ENCODE measurements at regions not wholly inside any gene's neighbourhood (a gene's known extent, or its start where the extent isn't known, plus 50 kb on each side); places are given as distances from the start of the nearest gene placed in this dataset.

- Histone ChIP-seq H4K20me1 (ENCODE audit: control insufficient read depth, insufficient read depth, low read depth, low read length) (no peaks in the 10 kb centered on the region), H3K9me2 (replicated peaks; ENCODE audit: control insufficient read depth, low read length) (no peaks in the 10 kb centered on the region), H3K4me1 (ENCODE audit: control insufficient read depth, low read length) (no peaks in the 10 kb centered on the region), H3K4me2 (ENCODE audit: low read length) (no peak overlapping the region), H3K79me2 (ENCODE audit: control insufficient read depth, low read length) (no peaks in the 10 kb centered on the region), H3K27me3 (ENCODE audit: control insufficient read depth, low read length) (no peaks in the 10 kb centered on the region), H3F3A (ENCODE audit: control insufficient read depth, insufficient read depth) (no peaks in the 10 kb centered on the region), H3K27ac (ENCODE audit: low read depth, low read length) (no peak overlapping the region), H3K4me3 (ENCODE audit: low read length) (no peak overlapping the region), H3K9me3 (ENCODE audit: control insufficient read depth, insufficient read depth, low read length) (no peaks in the 10 kb centered on the region), H3K36me3 (ENCODE audit: control insufficient read depth, low read length) (no peaks in the 10 kb centered on the region)
- no peak for TF ChIP-seq CTCF (IDR thresholded peaks at IDR 0.05; ENCODE audit: low read depth, low read length, poor library complexity, severe bottlenecking)
- no peak for TF ChIP-seq EZH2phosphoT487 (IDR thresholded peaks at IDR 0.05; ENCODE audit: borderline replicate concordance, low read length)
These were observed 314.6 kb upstream of the PLD5 start for GRCh38 chr1:242839101-242839500.

GRCh38 chr1:242836423-242836822 lies 311.9 kb upstream of the PLD5 start:
- Histone ChIP-seq H3K27ac (ENCODE audit: low read depth, low read length) (no peak overlapping the region), H4K20me1 (ENCODE audit: control insufficient read depth, insufficient read depth, low read depth, low read length) (no peaks in the 10 kb centered on the region), H3K4me3 (ENCODE audit: low read length) (no peak overlapping the region), H3K79me2 (ENCODE audit: control insufficient read depth, low read length) (no peaks in the 10 kb centered on the region), H3K36me3 (ENCODE audit: control insufficient read depth, low read length) (no peaks in the 10 kb centered on the region), H3K9me3 (ENCODE audit: control insufficient read depth, insufficient read depth, low read length) (no peaks in the 10 kb centered on the region), H3K4me2 (ENCODE audit: low read length) (no peak overlapping the region), H3K27me3 (ENCODE audit: control insufficient read depth, low read length) (no peaks in the 10 kb centered on the region), H3F3A (ENCODE audit: control insufficient read depth, insufficient read depth) (no peaks in the 10 kb centered on the region), H3K9me2 (replicated peaks; ENCODE audit: control insufficient read depth, low read length) (no peaks in the 10 kb centered on the region), H3K4me1 (ENCODE audit: control insufficient read depth, low read length) (no peaks in the 10 kb centered on the region)
- TF ChIP-seq EZH2phosphoT487 (IDR thresholded peaks at IDR 0.05; ENCODE audit: borderline replicate concordance, low read length): no peak
- no peak for TF ChIP-seq CTCF (IDR thresholded peaks at IDR 0.05; ENCODE audit: low read depth, low read length, poor library complexity, severe bottlenecking)

- no peaks in the 10 kb centered on the region for H4K20me1 ChIP-seq (ENCODE audit: control insufficient read depth, insufficient read depth, low read depth, low read length)
- no peaks in the 10 kb centered on the region for H3K27me3 ChIP-seq (ENCODE audit: control insufficient read depth, low read length)
- no peaks in the 10 kb centered on the region for H3K9me3 ChIP-seq (ENCODE audit: control insufficient read depth, insufficient read depth, low read length)
- H3F3A ChIP-seq (ENCODE audit: control insufficient read depth, insufficient read depth): no peaks in the 10 kb centered on the region
- H3K4me1 ChIP-seq (ENCODE audit: control insufficient read depth, low read length): no peaks in the 10 kb centered on the region
- H3K9me2 ChIP-seq (replicated peaks; ENCODE audit: control insufficient read depth, low read length): no peaks in the 10 kb centered on the region
- H3K4me2 ChIP-seq (ENCODE audit: low read length): no peak overlapping the region
- no peaks in the 10 kb centered on the region for H3K36me3 ChIP-seq (ENCODE audit: control insufficient read depth, low read length)
- H3K27ac ChIP-seq (ENCODE audit: low read depth, low read length): no peak overlapping the region
- H3K79me2 ChIP-seq (ENCODE audit: control insufficient read depth, low read length): no peaks in the 10 kb centered on the region
- TF ChIP-seq EZH2phosphoT487 (IDR thresholded peaks at IDR 0.05; ENCODE audit: borderline replicate concordance, low read length): no peak
- no peak for TF ChIP-seq CTCF (IDR thresholded peaks at IDR 0.05; ENCODE audit: low read depth, low read length, poor library complexity, severe bottlenecking)
- no peak overlapping the region for H3K4me3 ChIP-seq (ENCODE audit: low read length)
These were observed 304.3 kb upstream of the PLD5 start for GRCh38 chr1:242828828-242829227.

GRCh38 chr1:242828199-242828598 lies 303.7 kb upstream of the PLD5 start:
- no peaks in the 10 kb centered on the region for H3K9me2 ChIP-seq (replicated peaks; ENCODE audit: control insufficient read depth, low read length)
- no peaks in the 10 kb centered on the region for H3K79me2 ChIP-seq (ENCODE audit: control insufficient read depth, low read length)
- no peaks in the 10 kb centered on the region for H3K4me1 ChIP-seq (ENCODE audit: control insufficient read depth, low read length)
- H4K20me1 ChIP-seq (ENCODE audit: control insufficient read depth, insufficient read depth, low read depth, low read length): no peaks in the 10 kb centered on the region
- H3K27ac ChIP-seq (ENCODE audit: low read depth, low read length): no peak overlapping the region
- H3K9me3 ChIP-seq (ENCODE audit: control insufficient read depth, insufficient read depth, low read length): no peaks in the 10 kb centered on the region
- no peak overlapping the region for H3K4me2 ChIP-seq (ENCODE audit: low read length)
- no peaks in the 10 kb centered on the region for H3F3A ChIP-seq (ENCODE audit: control insufficient read depth, insufficient read depth)
- no peak for TF ChIP-seq EZH2phosphoT487 (IDR thresholded peaks at IDR 0.05; ENCODE audit: borderline replicate concordance, low read length)
- no peak for TF ChIP-seq CTCF (IDR thresholded peaks at IDR 0.05; ENCODE audit: low read depth, low read length, poor library complexity, severe bottlenecking)
- H3K27me3 ChIP-seq (ENCODE audit: control insufficient read depth, low read length): no peaks in the 10 kb centered on the region
- H3K4me3 ChIP-seq (ENCODE audit: low read length): no peak overlapping the region
- H3K36me3 ChIP-seq (ENCODE audit: control insufficient read depth, low read length): no peaks in the 10 kb centered on the region

All from DOHH2 (cell line).